ENCODE measurements at regions not wholly inside any gene's neighbourhood (a gene's known extent, or its start where the extent isn't known, plus 50 kb on each side); places are given as distances from the start of the nearest gene placed in this dataset.

DNA sequence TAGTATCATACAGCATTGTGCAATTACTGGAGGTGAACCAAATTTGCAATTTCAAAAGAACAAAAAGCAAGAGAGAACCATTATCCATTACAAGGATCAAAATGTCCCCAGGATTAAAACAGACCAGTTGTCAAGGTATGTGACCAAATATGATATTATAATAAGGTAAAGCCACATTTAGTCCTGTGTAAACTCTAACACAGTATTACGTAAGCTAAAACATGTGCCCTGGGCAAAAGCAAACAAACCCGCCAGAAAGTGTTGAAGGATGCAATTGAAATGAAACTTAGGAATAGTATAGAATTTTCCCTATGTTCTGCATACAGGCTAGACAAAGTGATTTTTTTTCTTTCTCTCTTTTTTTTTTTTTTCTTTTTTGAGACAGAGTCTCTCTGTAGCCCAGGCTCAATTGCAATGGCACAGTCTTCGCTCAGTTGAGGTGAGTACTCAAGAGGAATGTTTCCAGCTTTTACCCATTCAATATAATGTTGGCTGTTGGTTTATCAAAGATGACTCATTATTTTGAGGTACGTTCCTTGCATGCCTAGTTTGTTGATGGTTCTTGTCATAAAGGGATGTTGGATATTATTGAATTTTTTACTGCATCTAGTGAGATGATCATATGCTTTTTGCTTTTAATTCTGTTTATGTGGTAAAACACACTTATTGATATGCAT lies 137.1 kb upstream of the FOXG1 start:
- H3K79me2 ChIP-seq (replicated peaks; ENCODE audit: insufficient read depth, low read length): no peaks in the 10 kb centered on the region
- no peak overlapping the region for H3K27ac ChIP-seq (ENCODE audit: low read length)
- H4K20me1 ChIP-seq (ENCODE audit: insufficient read depth): no peaks in the 10 kb centered on the region
- TF ChIP-seq, protein P1, sequence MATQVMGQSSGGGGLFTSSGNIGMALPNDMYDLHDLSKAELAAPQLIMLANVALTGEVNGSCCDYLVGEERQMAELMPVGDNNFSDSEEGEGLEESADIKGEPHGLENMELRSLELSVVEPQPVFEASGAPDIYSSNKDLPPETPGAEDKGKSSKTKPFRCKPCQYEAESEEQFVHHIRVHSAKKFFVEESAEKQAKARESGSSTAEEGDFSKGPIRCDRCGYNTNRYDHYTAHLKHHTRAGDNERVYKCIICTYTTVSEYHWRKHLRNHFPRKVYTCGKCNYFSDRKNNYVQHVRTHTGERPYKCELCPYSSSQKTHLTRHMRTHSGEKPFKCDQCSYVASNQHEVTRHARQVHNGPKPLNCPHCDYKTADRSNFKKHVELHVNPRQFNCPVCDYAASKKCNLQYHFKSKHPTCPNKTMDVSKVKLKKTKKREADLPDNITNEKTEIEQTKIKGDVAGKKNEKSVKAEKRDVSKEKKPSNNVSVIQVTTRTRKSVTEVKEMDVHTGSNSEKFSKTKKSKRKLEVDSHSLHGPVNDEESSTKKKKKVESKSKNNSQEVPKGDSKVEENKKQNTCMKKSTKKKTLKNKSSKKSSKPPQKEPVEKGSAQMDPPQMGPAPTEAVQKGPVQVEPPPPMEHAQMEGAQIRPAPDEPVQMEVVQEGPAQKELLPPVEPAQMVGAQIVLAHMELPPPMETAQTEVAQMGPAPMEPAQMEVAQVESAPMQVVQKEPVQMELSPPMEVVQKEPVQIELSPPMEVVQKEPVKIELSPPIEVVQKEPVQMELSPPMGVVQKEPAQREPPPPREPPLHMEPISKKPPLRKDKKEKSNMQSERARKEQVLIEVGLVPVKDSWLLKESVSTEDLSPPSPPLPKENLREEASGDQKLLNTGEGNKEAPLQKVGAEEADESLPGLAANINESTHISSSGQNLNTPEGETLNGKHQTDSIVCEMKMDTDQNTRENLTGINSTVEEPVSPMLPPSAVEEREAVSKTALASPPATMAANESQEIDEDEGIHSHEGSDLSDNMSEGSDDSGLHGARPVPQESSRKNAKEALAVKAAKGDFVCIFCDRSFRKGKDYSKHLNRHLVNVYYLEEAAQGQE (IDR thresholded peaks at IDR 0.05; ENCODE audit: borderline replicate concordance): no peak
- TF ChIP-seq POLR2AphosphoS5 (IDR thresholded peaks at IDR 0.05) (no peak), SMC3 (conservative IDR thresholded peaks at IDR 0.05; ENCODE audit: poor library complexity) (no peak), EZH2 (IDR thresholded peaks at IDR 0.05; ENCODE audit: borderline replicate concordance, insufficient read depth, low read length, poor library complexity, severe bottlenecking) (no peak), EP300 (conservative IDR thresholded peaks at IDR 0.05; ENCODE audit: poor library complexity, severe bottlenecking) (no peak), MXI1 (conservative IDR thresholded peaks at IDR 0.05; ENCODE audit: poor library complexity, severe bottlenecking) (no peak)
- TF ChIP-seq, protein P2, sequence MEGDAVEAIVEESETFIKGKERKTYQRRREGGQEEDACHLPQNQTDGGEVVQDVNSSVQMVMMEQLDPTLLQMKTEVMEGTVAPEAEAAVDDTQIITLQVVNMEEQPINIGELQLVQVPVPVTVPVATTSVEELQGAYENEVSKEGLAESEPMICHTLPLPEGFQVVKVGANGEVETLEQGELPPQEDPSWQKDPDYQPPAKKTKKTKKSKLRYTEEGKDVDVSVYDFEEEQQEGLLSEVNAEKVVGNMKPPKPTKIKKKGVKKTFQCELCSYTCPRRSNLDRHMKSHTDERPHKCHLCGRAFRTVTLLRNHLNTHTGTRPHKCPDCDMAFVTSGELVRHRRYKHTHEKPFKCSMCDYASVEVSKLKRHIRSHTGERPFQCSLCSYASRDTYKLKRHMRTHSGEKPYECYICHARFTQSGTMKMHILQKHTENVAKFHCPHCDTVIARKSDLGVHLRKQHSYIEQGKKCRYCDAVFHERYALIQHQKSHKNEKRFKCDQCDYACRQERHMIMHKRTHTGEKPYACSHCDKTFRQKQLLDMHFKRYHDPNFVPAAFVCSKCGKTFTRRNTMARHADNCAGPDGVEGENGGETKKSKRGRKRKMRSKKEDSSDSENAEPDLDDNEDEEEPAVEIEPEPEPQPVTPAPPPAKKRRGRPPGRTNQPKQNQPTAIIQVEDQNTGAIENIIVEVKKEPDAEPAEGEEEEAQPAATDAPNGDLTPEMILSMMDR (IDR thresholded peaks at IDR 0.05; ENCODE audit: poor library complexity, severe bottlenecking): no peak
- H3K9ac ChIP-seq (ENCODE audit: low read length): no peak overlapping the region
- no peaks in the 10 kb centered on the region for H3K9me3 ChIP-seq (ENCODE audit: low read length)
- no peaks in the 10 kb centered on the region for H3K27me3 ChIP-seq (ENCODE audit: insufficient read depth, low read depth, low read length)
- no peaks in the 10 kb centered on the region for H3K36me3 ChIP-seq (ENCODE audit: insufficient read depth, low read length)
- no peaks in the 10 kb centered on the region for H3F3A ChIP-seq (ENCODE audit: insufficient read depth, low read length, poor library complexity, severe bottlenecking)
- H3K4me3 ChIP-seq (ENCODE audit: low read length): no peak overlapping the region
- H3K4me2 ChIP-seq (ENCODE audit: low read length): no peak overlapping the region
- no peak overlapping the region for H2AFZ ChIP-seq (ENCODE audit: low read depth, low read length)
- H3K9me2 ChIP-seq (ENCODE audit: insufficient read depth, low read length): no peaks in the 10 kb centered on the region

DNA sequence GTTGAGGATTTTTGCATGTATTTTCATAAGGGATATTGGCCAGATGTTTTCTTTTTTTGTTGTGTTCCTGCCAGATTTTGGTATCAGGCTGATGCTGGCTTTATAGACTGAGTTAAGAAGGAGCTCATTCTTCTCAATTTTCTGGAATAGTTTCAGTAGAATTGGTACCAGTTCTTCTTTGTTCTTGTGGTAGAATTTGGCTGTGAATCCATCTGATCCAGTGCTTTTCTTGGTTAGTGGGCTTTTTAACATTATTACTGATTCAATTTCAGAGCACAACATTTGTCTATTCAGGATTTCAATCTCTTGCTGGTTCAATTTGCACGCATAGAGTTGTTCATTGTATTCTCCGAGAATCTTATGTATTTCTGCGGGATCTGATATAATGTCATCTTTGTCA lies 136.5 kb upstream of the FOXG1 start:
- H3K4me2 ChIP-seq (ENCODE audit: low read length): no peak overlapping the region
- H3K4me3 ChIP-seq (ENCODE audit: low read length): no peak overlapping the region
- no peaks in the 10 kb centered on the region for H3K36me3 ChIP-seq (ENCODE audit: insufficient read depth, low read length)
- H3K79me2 ChIP-seq (replicated peaks; ENCODE audit: insufficient read depth, low read length): no peaks in the 10 kb centered on the region
- H3K9me3 ChIP-seq (ENCODE audit: low read length): no peaks in the 10 kb centered on the region
- no peak overlapping the region for H3K9ac ChIP-seq (ENCODE audit: low read length)
- no peak for TF ChIP-seq TAF1 (IDR thresholded peaks at IDR 0.05; ENCODE audit: low read depth)
- TF ChIP-seq, protein P1 (IDR thresholded peaks at IDR 0.05; ENCODE audit: borderline replicate concordance): no peak
- no peaks in the 10 kb centered on the region for H3K27me3 ChIP-seq (ENCODE audit: insufficient read depth, low read depth, low read length)
- no peak overlapping the region for H3K27ac ChIP-seq (ENCODE audit: low read length)
- no peaks in the 10 kb centered on the region for H4K20me1 ChIP-seq (ENCODE audit: insufficient read depth)
- H2AFZ ChIP-seq (ENCODE audit: low read depth, low read length): no peak overlapping the region
- no peaks in the 10 kb centered on the region for H3F3A ChIP-seq (ENCODE audit: insufficient read depth, low read length, poor library complexity, severe bottlenecking)
- no peaks in the 10 kb centered on the region for H3K9me2 ChIP-seq (ENCODE audit: insufficient read depth, low read length)
